HAP-1 (cell line): ENCODE measurements at regions not wholly inside any gene's neighbourhood (a gene's known extent, or its start where the extent isn't known, plus 50 kb on each side); places are given as distances from the start of the nearest gene placed in this dataset.

Source experiments
- DNase-seq, 2 experiments: peaks; one replicate each; pipeline ENCODE4 v3.0.0-alpha.2; 2016 to 2020; ENCODE audit warnings: low spot score in 2 of 2
- H3K27me3 ChIP-seq: fragments of 250-450 bp; sonication (Bioruptor Pico); 2 replicates; pipeline ENCODE4 v1.5.1; 2020; ENCODE audit warnings: low read depth, mild to moderate bottlenecking, moderate library complexity
- H3K36me3 ChIP-seq: fragments of 250-450 bp; sonication (Bioruptor Pico); replicated peaks from 2 replicates; pipeline ENCODE4 v1.5.1; 2020; ENCODE audit warnings: mild to moderate bottlenecking
- H3K4me1 ChIP-seq: fragments of 250-450 bp; sonication (Bioruptor Pico); 2 replicates; pipeline ENCODE4 v1.5.1; 2020; ENCODE audit warnings: mild to moderate bottlenecking
- H3K4me3 ChIP-seq: fragments of 250-450 bp; sonication (Bioruptor Pico); 2 replicates; pipeline ENCODE4 v1.5.1; 2020; ENCODE audit warnings: mild to moderate bottlenecking, moderate library complexity
- H3K9me3 ChIP-seq: fragments of 250-450 bp; sonication (Bioruptor Pico); 2 replicates; pipeline ENCODE4 v1.5.1; 2020; ENCODE audit warnings: mild to moderate bottlenecking, moderate library complexity
- in situ Hi-C: fragments of 300-500 bp; cut with MboI; formaldehyde crosslinking; loops from 3 replicates; pipeline ENCODE4 v1.14.3; 2020; ENCODE audit warnings: low sequenced_read_pairs, inconsistent platforms, mixed read lengths

- no peaks in the 10 kb centered on the region for H3K4me1 ChIP-seq
- in situ Hi-C loops: loop anchor here (25.0 kb wide), 1 partner anchor 690 kb away; no protein-coding TSS in a partner anchor
- H3K4me3 ChIP-seq: no peak overlapping the region
- no peaks in the 10 kb centered on the region for H3K9me3 ChIP-seq
- no peaks in the 10 kb centered on the region for H3K36me3 ChIP-seq
- peaks cover 2% of the 10 kb centered on the region; the same call in 1 of the 2 replicates for H3K27me3 ChIP-seq
- no peak for DNase-seq
Observed at GRCh38 chr11:112597286-112597790, 336.7 kb upstream of the PLET1 start.

- Histone ChIP-seq H3K4me3 (no peak overlapping the region), H3K9me3 (no peaks in the 10 kb centered on the region), H3K4me1 (no peaks in the 10 kb centered on the region), H3K27me3 (peaks cover 2% of the 10 kb centered on the region; the same call in 1 of the 2 replicates), H3K36me3 (no peaks in the 10 kb centered on the region)
- DNase-seq: no peak
- in situ Hi-C loops: loop anchor here (25.0 kb wide), 1 partner anchor 688 kb away; no protein-coding TSS in a partner anchor
Observed at GRCh38 chr11:112599265-112599664, 338.6 kb upstream of the PLET1 start.

DNA sequence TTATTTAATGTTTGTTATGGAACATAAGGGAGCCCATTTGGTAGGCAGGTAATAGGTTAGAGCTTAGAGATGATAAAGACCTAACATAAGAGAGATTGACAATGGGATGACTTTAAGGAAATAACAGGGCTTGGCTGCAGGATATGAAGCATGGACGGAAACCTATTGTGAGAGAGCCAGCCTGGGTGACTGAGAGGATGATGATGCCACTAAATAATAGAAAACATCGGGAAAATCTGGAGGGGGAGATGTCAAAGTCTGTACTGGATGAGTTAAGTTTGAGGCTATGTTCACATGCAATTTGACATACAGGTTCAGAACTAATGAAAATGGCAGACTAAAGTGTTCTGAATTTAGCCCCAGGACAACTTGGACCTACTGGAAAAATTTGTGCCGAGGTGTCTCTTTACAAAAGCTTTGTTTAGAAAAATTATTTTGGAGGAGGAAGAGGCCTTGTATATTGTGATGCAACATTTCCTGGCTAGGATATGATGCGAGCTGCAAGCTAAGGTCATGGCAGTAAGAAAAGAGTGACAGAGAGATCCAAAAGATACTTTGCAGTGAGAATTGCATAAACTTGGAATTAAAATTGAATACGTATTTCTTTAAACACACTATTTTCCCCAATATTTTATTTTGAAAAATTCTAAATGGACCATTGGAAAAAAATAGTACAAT lies 339.3 kb upstream of the PLET1 start:
- no peaks in the 10 kb centered on the region for H3K36me3 ChIP-seq
- H3K27me3 ChIP-seq: peaks cover 2% of the 10 kb centered on the region; the same call in 1 of the 2 replicates
- H3K9me3 ChIP-seq: no peaks in the 10 kb centered on the region
- no peaks in the 10 kb centered on the region for H3K4me1 ChIP-seq
- H3K4me3 ChIP-seq: no peak overlapping the region
- no peak for DNase-seq
- in situ Hi-C loops: loop anchor here (25.0 kb wide), 1 partner anchor 687 kb away; no protein-coding TSS in a partner anchor

DNA sequence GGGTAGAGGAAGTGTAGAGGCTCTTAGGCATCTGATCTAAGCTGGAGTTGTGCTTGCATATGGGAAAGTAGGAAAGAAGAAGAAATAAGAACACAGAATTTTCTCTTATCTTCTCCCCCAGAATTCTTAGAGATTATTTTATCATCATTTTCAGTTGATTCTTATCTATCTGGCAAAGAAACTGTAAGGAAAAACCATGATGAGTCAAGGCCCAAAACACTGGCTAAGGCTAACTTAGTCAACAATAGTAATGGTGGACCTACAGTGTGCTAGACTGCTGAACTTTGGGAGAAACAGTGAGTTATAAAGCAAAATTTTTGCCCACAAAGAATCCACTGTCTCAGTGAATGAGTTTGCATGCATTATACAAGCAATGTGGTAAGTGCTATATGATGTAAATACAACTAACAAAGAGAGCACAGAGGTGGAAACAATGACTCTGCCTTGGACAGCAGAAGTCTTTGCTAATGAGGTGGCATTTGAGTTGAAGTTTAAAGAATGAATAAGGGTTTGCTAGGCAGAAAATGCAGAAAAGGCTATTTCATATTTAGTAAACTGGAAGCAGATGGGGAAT lies 344.5 kb upstream of the PLET1 start:
- DNase-seq: peak in 1 of 2 experiments; percentile 5
- in situ Hi-C loops: no loop called here
- Histone ChIP-seq H3K4me3 (no peak overlapping the region), H3K9me3 (no peaks in the 10 kb centered on the region), H3K36me3 (no peaks in the 10 kb centered on the region), H3K4me1 (no peaks in the 10 kb centered on the region), H3K27me3 (peaks cover 2% of the 10 kb centered on the region; the same call in 1 of the 2 replicates)

- DNase-seq: no peak
- in situ Hi-C loops: no loop called here
- Histone ChIP-seq H3K36me3 (no peaks in the 10 kb centered on the region), H3K9me3 (no peaks in the 10 kb centered on the region), H3K27me3 (no peaks in the 10 kb centered on the region), H3K4me1 (no peaks in the 10 kb centered on the region), H3K4me3 (no peak overlapping the region)
Observed at GRCh38 chr11:112606656-112607055, 346.0 kb upstream of the PLET1 start.

DNA sequence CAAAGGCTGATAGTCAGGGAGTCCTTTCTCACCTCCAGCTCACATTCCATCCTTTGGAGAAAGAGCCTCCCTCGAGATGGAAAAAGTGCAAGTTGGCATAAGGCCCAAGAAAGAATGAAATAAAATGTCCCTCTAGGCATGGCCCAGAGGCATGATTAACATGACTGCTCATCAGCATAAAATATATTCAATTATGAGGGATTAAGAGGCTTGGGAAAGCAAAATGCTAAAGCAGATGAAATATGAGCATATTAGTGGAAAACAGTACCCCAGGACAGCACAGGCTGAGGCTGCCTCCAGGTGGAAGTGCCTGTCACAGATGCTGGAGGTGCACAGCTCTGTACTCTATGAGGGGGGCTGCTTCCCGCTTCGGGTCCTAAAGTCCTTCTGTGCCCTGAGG lies 347.8 kb upstream of the PLET1 start:
- Histone ChIP-seq H3K36me3 (no peaks in the 10 kb centered on the region), H3K9me3 (no peaks in the 10 kb centered on the region), H3K27me3 (no peaks in the 10 kb centered on the region), H3K4me1 (no peaks in the 10 kb centered on the region), H3K4me3 (no peak overlapping the region)
- DNase-seq: no peak
- in situ Hi-C loops: no loop called here

DNA sequence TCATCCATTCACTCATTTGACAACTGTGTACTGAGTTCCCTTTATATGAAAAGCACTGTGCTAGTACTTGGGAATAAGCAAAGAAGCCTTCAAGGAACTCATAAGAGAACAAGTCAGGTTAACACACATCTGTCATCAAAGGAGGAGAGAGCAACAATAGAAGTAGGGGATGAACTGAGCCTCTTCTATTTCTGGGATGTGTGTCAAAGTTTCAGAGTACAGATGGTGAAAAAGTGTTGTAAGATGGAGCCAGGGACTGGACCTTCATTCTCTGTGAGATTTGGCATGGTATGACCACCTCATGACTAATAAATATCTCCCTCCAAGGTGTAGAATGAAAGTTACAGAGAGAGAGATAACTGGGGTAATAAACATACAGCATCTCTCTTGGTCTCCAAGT lies 349.8 kb upstream of the PLET1 start:
- in situ Hi-C loops: no loop called here
- no peak for DNase-seq
- no peaks in the 10 kb centered on the region for H3K27me3 ChIP-seq
- no peaks in the 10 kb centered on the region for H3K4me1 ChIP-seq
- no peaks in the 10 kb centered on the region for H3K36me3 ChIP-seq
- H3K9me3 ChIP-seq: no peaks in the 10 kb centered on the region
- no peak overlapping the region for H3K4me3 ChIP-seq

DNA sequence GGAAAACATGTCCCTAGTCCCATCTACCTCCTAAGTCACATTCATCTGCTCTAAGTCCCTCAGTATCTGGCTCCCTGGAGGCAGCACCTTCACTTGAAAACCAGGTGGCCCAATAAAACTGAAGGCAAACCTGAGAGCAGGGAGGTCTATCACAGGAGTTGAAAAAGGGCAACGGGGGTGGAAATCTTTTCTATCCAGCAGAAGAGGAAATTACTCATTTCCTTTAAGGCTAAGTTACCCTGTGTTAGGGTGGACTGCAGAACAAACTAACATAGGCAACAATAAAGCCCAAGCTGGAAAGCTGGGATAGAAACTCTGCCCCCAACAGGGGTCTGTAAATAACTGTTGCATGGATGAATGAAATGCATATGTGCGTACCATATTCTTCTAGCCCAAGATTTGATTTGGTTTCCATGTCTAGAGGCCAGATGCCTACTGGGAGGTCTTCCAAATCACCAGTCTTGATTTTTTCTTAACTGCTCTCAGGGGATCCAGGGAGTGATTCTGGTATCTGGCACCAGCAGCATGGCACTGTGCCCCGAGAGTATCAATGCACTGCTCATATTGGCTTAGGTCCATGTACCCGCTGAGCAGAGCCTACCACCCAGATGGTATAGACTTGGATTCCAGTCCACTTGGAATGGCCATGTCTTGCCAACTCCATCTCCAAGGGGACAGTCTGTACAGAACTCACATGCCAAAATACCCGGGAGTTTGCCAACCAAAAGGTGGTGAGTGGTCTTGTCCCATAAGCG lies 350.0 kb upstream of the NCAM1 start:
- no peak for DNase-seq
- Histone ChIP-seq H3K27me3 (no peaks in the 10 kb centered on the region), H3K36me3 (no peaks in the 10 kb centered on the region), H3K4me1 (no peaks in the 10 kb centered on the region), H3K9me3 (no peaks in the 10 kb centered on the region), H3K4me3 (no peak overlapping the region)
- in situ Hi-C loops: no loop called here

- no peaks in the 10 kb centered on the region for H3K27me3 ChIP-seq
- DNase-seq: no peak
- in situ Hi-C loops: no loop called here
- no peak overlapping the region for H3K4me3 ChIP-seq
- H3K9me3 ChIP-seq: no peaks in the 10 kb centered on the region
- H3K4me1 ChIP-seq: no peaks in the 10 kb centered on the region
- H3K36me3 ChIP-seq: no peaks in the 10 kb centered on the region
Observed at GRCh38 chr11:112611771-112612170, 349.4 kb upstream of the NCAM1 start.

DNA sequence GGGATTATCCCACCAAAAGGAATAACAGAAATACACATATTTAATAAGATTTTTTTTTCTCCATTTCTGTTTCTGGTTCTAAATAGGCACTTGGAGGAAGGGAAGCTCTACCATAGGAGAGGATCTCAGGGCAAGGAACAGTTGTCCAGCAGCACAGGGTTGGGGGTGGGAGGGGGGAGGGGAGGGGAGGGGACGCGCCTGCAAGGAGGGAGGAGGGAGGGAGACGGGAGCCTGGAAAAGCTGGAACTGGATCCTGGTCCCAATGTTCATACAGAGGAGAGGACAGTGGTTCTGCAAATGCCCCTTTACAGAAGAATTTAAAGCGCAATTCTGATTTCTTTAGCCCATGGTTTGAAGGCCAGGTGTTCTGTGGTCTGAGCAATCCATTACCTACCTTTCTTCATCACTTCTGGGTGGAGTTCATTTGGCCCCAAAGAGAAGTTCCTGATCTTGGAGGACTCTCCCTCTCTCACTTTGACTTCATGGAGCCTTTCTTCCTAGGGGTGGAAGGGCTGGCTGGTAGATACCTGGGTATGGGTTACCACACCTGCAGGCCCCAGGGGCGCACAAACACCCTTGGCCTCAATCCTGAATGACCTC lies 348.9 kb upstream of the NCAM1 start:
- in situ Hi-C loops: no loop called here
- DNase-seq: no peak

GRCh38 chr11:112613051-112613972 lies 347.9 kb upstream of the NCAM1 start:
- Histone ChIP-seq H3K9me3 (no peaks in the 10 kb centered on the region), H3K27me3 (no peaks in the 10 kb centered on the region), H3K4me1 (no peaks in the 10 kb centered on the region), H3K36me3 (no peaks in the 10 kb centered on the region), H3K4me3 (no peak overlapping the region)
- in situ Hi-C loops: no loop called here
- DNase-seq: no peak

More for the DNA sequence above, 348.9 kb upstream of the NCAM1 start:
- Histone ChIP-seq H3K4me3 (no peak overlapping the region), H3K36me3 (no peaks in the 10 kb centered on the region), H3K4me1 (no peaks in the 10 kb centered on the region), H3K27me3 (no peaks in the 10 kb centered on the region), H3K9me3 (no peaks in the 10 kb centered on the region)

DNA sequence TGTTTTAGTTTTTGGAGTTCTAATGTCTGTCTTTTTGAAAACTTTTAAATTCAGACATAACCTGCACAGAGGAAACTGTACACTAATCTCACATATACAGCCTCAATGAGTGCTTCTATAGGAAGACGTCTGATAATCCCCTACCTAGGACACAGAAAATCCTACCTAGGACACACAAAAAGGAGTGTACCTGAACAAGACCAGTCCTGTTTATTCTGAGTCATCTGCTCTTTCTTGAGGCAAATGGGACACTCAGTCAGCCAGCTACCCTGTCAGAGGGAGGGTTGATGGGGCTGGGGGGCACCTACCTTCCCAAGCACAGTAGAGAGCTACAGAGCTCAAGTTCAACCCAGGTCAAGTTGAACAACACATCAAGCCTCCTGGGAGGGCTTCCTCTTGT lies 346.6 kb upstream of the NCAM1 start:
- Histone ChIP-seq H3K4me3 (no peak overlapping the region), H3K9me3 (no peaks in the 10 kb centered on the region), H3K4me1 (no peaks in the 10 kb centered on the region), H3K36me3 (no peaks in the 10 kb centered on the region), H3K27me3 (no peaks in the 10 kb centered on the region)
- in situ Hi-C loops: no loop called here
- DNase-seq: no peak

DNA sequence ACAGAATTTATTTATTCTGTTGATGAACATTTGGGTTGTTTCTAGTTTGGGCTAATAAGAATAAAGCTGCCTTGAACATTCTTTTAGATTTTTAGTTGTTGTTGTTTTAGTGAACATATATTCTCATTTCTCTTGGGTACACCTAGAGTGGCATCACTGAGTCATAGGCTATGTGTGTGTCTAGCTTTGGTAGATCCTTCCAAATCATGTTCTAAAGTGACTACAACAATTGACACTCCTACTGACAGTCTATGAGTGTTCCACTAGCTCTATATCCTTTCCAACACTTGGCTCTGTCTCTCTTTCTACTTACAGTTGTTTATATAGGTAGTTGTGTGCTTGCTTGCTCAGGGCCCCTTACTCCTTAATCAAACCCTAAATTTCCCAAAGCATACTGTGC lies 346.0 kb upstream of the NCAM1 start:
- no peaks in the 10 kb centered on the region for H3K36me3 ChIP-seq
- DNase-seq: no peak
- H3K4me3 ChIP-seq: no peak overlapping the region
- H3K4me1 ChIP-seq: no peaks in the 10 kb centered on the region
- in situ Hi-C loops: no loop called here
- H3K9me3 ChIP-seq: no peaks in the 10 kb centered on the region
- H3K27me3 ChIP-seq: no peaks in the 10 kb centered on the region
